Ishikawa (cell line): ENCODE measurements at regions not wholly inside any gene's neighbourhood (a gene's known extent, or its start where the extent isn't known, plus 50 kb on each side); places are given as distances from the start of the nearest gene placed in this dataset.

Experiments used
- CEBPB ChIP-seq: IDR thresholded peaks from 2 replicates; pipeline ENCODE4 v1.6.1; 2012
- CREB1 ChIP-seq: IDR thresholded peaks from 2 replicates; pipeline ENCODE4 v1.6.1; 2012; ENCODE audit warnings: low read depth
- EGR1 ChIP-seq: IDR thresholded peaks from 2 replicates; pipeline ENCODE4 v1.6.1; 2012
- EP300 ChIP-seq: IDR thresholded peaks from 2 replicates; pipeline ENCODE4 v1.6.1; 2012; ENCODE audit warnings: borderline replicate concordance
- FOXM1 ChIP-seq: IDR thresholded peaks from 2 replicates; pipeline ENCODE4 v1.6.1; 2012; ENCODE audit warnings: low read depth, borderline replicate concordance
- MAX ChIP-seq: IDR thresholded peaks from 2 replicates; pipeline ENCODE4 v1.6.1; 2012
- NFIC ChIP-seq: IDR thresholded peaks from 2 replicates; pipeline ENCODE4 v1.6.1; 2012
- RAD21 ChIP-seq: IDR thresholded peaks from 2 replicates; pipeline ENCODE4 v1.6.1; 2012; ENCODE audit warnings: low read depth
- REST ChIP-seq: IDR thresholded peaks from 2 replicates; pipeline ENCODE4 v1.6.1; 2012; ENCODE audit warnings: low read depth, mild to moderate bottlenecking
- TAF1 ChIP-seq: IDR thresholded peaks from 2 replicates; pipeline ENCODE4 v1.6.1; 2012; ENCODE audit warnings: low read depth, mild to moderate bottlenecking
- TCF12 ChIP-seq: IDR thresholded peaks from 2 replicates; pipeline ENCODE4 v1.6.1; 2012; ENCODE audit warnings: low read depth
- TEAD4 ChIP-seq: IDR thresholded peaks from 2 replicates; pipeline ENCODE4 v1.6.1; 2012
- USF1 ChIP-seq: IDR thresholded peaks from 2 replicates; pipeline ENCODE4 v1.6.1; 2012
- YY1 ChIP-seq: IDR thresholded peaks from 2 replicates; pipeline ENCODE4 v1.6.1; 2012; ENCODE audit warnings: low read depth
- ZBTB7A ChIP-seq: IDR thresholded peaks from 2 replicates; pipeline ENCODE4 v1.6.1; 2012; ENCODE audit warnings: low read depth

DNA sequence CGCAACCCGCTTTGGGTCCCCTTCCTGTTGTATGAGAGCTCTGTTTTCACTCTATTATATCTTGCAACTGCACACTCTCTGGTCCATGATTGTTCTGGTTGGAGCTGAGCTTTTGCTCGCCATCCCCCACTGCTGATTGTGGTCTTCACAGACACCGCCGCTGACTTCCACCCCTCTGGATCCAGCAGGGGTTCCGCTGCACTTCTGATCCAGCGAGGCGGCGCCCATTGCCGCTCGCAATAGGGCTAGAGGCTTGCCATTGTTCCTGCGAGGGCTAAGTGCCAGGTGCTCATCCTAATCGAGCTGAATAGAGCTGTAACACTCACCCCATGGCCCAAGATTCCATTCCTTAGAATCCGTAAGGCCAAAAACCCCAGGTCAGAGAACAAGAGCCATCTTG lies 1905.8 kb upstream of the RAG2 start:
- TF ChIP-seq TEAD4 (no peak), YY1 (no peak), ZBTB7A (no peak), TAF1 (no peak), FOXM1 (no peak), RAD21 (no peak), USF1 (no peak), CEBPB (no peak), EP300 (no peak), NFIC (no peak), MAX (no peak), CREB1 (no peak), EGR1 (no peak), REST (no peak)

DNA sequence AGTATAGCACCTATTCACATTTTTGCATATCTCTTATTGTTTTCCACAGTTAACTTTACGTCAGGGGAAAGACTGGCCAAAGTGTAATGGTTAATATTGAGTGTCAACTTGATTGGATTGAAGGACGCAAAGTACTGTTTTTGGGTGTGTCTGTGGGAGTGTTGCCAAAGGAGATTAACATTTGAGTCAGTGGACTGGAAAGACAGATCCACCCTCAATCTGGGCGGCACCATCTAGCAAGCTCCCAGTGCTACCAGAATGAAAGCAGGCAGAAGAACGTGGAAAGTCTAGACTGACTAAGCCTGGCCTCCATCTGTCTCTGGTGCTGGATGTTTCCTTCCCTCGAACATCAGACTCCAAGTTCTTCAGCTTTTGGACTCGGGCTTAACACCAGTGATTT lies 1900.7 kb upstream of the RAG2 start:
- TF ChIP-seq NFIC (0 out of 2 replicates have a peak, but pooled peaks have one; percentile 14), ZBTB7A (no peak), RAD21 (no peak), TEAD4 (no peak)

- TF ChIP-seq FOXM1 (no peak), CEBPB (no peak), EGR1 (no peak), RAD21 (no peak), YY1 (no peak), CREB1 (no peak), MAX (no peak), TAF1 (no peak), TCF12 (no peak)
Observed at GRCh38 chr11:38491986-38492385, 1894.0 kb upstream of the RAG2 start.

DNA sequence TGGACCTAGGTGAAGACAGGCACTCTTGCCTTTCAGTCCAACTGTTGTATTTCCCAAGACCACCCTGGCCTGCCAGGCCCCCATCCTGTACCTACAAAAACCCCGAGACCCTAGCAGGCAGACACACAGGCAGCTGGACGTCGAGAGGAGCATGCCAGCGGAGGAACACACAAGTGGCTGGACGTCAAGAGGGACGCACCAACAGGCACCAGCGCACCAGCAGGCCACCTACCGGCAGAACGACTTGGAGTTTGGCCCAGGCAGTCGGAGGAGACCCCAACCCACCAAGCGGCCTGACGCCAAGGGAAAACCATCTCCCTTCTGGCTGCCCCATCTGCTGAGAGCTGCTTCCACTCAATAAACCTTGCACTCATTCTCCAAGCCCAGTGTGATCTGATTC lies 1883.4 kb upstream of the RAG2 start:
- TF ChIP-seq EGR1, result no peak
- no peak for TF ChIP-seq NFIC
- no peak for TF ChIP-seq YY1
- no peak for TF ChIP-seq MAX
- TF ChIP-seq TCF12, result no peak
- TF ChIP-seq CEBPB, result no peak
- no peak for TF ChIP-seq CREB1
- no peak for TF ChIP-seq REST
- no peak for TF ChIP-seq FOXM1
- TF ChIP-seq TAF1, result no peak
- TF ChIP-seq ZBTB7A, result no peak
- no peak for TF ChIP-seq RAD21
- no peak for TF ChIP-seq TEAD4
- TF ChIP-seq USF1, result no peak
- TF ChIP-seq EP300, result no peak

DNA sequence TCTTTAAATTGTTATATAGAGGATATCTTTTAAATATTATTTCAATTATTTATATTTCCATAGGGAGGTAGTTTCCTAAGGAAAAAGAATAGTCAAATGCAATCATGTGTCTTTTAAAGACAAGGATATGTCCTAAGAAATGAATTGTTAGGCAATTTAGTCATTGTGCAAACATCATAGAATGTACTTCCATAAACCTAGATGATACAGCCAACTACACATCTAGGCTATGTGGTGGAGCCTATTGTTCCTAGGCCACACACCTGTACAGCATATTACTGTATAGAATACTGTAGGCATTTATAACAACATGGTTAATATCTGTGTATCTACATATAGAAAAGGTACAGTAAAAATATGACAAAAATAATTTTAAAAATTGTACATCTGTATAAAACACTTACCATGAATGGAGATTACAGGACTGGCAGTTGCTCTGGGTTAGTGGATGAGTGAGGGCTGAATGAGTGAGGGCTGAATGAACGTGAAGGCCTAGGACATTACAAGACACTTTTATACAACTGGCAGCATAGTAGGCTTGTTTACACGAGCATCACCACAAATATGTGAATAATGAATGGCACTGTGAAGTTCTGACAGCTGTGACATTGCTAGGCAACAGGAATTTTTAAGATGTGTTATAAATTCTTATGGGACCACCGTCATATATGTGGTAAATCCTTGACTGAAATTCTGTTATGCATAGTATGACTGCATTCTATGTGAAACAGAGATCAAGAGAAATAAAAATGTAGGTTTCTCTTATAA lies 1879.0 kb upstream of the RAG2 start:
- TF ChIP-seq CEBPB (no peak), EP300 (no peak), YY1 (no peak), RAD21 (no peak), CREB1 (no peak), ZBTB7A (no peak), USF1 (no peak), TCF12 (no peak), MAX (no peak), EGR1 (no peak)
